HG03159 (cell line): ENCODE measurements at regions not wholly inside any gene's neighbourhood (a gene's known extent, or its start where the extent isn't known, plus 50 kb on each side); places are given as distances from the start of the nearest gene placed in this dataset.
A peak's percentile ranks its signal among the peaks of the same experiment; 100 is the strongest.

Experiments used
- ATAC-seq: cut with Tn5 transposase; IDR thresholded peaks from one replicate; pipeline ENCODE4 v1.9.1; 2021; ENCODE audit warnings: mild to moderate bottlenecking, moderate library complexity; ENCODE audit not compliant: unreplicated experiment

GRCh38 chr6:105797286-105797979 is 288.7 kb upstream of the PRDM1 start:
- ATAC-seq, result no peak

GRCh38 chr6:105795913-105796517 is 290.1 kb upstream of the PRDM1 start:
- ATAC-seq, result no peak

GRCh38 chr6:105795366-105795765 is 290.8 kb upstream of the PRDM1 start:
- no peak for ATAC-seq

GRCh38 chr6:105794870-105795269 is 291.3 kb upstream of the PRDM1 start:
- ATAC-seq, result no peak

GRCh38 chr6:105794239-105794638 is 291.9 kb upstream of the PRDM1 start:
- no peak for ATAC-seq

GRCh38 chr6:105793130-105793529 is 293.0 kb upstream of the PRDM1 start:
- ATAC-seq, result no peak

- ATAC-seq, result peak; percentile 44
These were observed 294.4 kb upstream of the PRDM1 start for GRCh38 chr6:105791583-105792318.

GRCh38 chr6:105791179-105791578 is 295.0 kb upstream of the PRDM1 start:
- ATAC-seq, result no peak

GRCh38 chr6:105790635-105791034 is 295.5 kb upstream of the PRDM1 start:
- no peak for ATAC-seq

GRCh38 chr6:105789935-105790334 is 296.2 kb upstream of the PRDM1 start:
- ATAC-seq, result no peak

- no peak for ATAC-seq
These were observed 298.4 kb upstream of the PRDM1 start for GRCh38 chr6:105787747-105788146.

- peak; percentile 53 for ATAC-seq
These were observed 299.1 kb upstream of the PRDM1 start for GRCh38 chr6:105786890-105787655.

- no peak for ATAC-seq
These were observed 299.7 kb upstream of the PRDM1 start for GRCh38 chr6:105786449-105786848.

- ATAC-seq, result no peak
These were observed 300.9 kb upstream of the PRDM1 start for GRCh38 chr6:105785066-105785811.

GRCh38 chr6:105784179-105784578 is 302.0 kb upstream of the PRDM1 start:
- ATAC-seq, result no peak

- no peak for ATAC-seq
These were observed 302.7 kb upstream of the PRDM1 start for GRCh38 chr6:105783333-105783935.

GRCh38 chr6:105781915-105782314 is 304.2 kb upstream of the PRDM1 start:
- no peak for ATAC-seq

GRCh38 chr6:105781248-105781647 is 304.9 kb upstream of the PRDM1 start:
- ATAC-seq, result no peak

- ATAC-seq, result no peak
These were observed 305.8 kb upstream of the PRDM1 start for GRCh38 chr6:105780146-105780860.

- ATAC-seq, result no peak
These were observed 307.0 kb upstream of the PRDM1 start for GRCh38 chr6:105779110-105779509.
